ENCODE measurements at regions not wholly inside any gene's neighbourhood (a gene's known extent, or its start where the extent isn't known, plus 50 kb on each side); places are given as distances from the start of the nearest gene placed in this dataset.

- Histone ChIP-seq H3K4me3 (no peak overlapping the region), H2AFZ (no peak overlapping the region), H3K79me2 (no peaks in the 10 kb centered on the region), H3K4me1 (ENCODE audit: insufficient read depth) (no peaks in the 10 kb centered on the region), H3K36me3 (replicated peaks; ENCODE audit: insufficient read depth, low read depth) (no peaks in the 10 kb centered on the region), H3K4me2 (no peak overlapping the region), H4K20me1 (ENCODE audit: insufficient read depth, poor library complexity, severe bottlenecking) (no peaks in the 10 kb centered on the region), H3K27ac (no peak overlapping the region), H3K9me2 (replicated peaks; ENCODE audit: insufficient read depth) (no peaks in the 10 kb centered on the region), H3K9me3 (ENCODE audit: low read depth) (no peaks in the 10 kb centered on the region), H3K27me3 (no peaks in the 10 kb centered on the region)
- TF ChIP-seq EZH2 (IDR thresholded peaks at IDR 0.05; ENCODE audit: borderline replicate concordance) (no peak), CTCF (IDR thresholded peaks at IDR 0.05; ENCODE audit: poor library complexity) (no peak), EZH2phosphoT487 (IDR thresholded peaks at IDR 0.05; ENCODE audit: low read depth, severe bottlenecking, unreplicated experiment) (no peak)
- WGBS (ENCODE audit: low lambda C conversion rate, missing lambda C conversion rate): 87% methylated on average over 3 of the region's 3 CpGs
- DNase-seq (ENCODE audit: low spot score): no peak
Observed at GRCh38 chr16:51049678-51050376, 101.2 kb downstream of the SALL1 start.

GRCh38 chr16:51049276-51049675, 101.8 kb downstream of the SALL1 start:
- Histone ChIP-seq H3K4me3 (no peak overlapping the region), H3K4me2 (no peak overlapping the region), H2AFZ (no peak overlapping the region), H3K27ac (no peak overlapping the region), H3K27me3 (no peaks in the 10 kb centered on the region), H3K79me2 (no peaks in the 10 kb centered on the region), H4K20me1 (ENCODE audit: insufficient read depth, poor library complexity, severe bottlenecking) (no peaks in the 10 kb centered on the region), H3K9me3 (ENCODE audit: low read depth) (no peaks in the 10 kb centered on the region), H3K4me1 (ENCODE audit: insufficient read depth) (no peaks in the 10 kb centered on the region), H3K36me3 (replicated peaks; ENCODE audit: insufficient read depth, low read depth) (no peaks in the 10 kb centered on the region), H3K9me2 (replicated peaks; ENCODE audit: insufficient read depth) (no peaks in the 10 kb centered on the region)
- no peak for DNase-seq (ENCODE audit: low spot score)
- no peak for TF ChIP-seq EZH2phosphoT487 (IDR thresholded peaks at IDR 0.05; ENCODE audit: low read depth, severe bottlenecking, unreplicated experiment)
- no peak for TF ChIP-seq CTCF (IDR thresholded peaks at IDR 0.05; ENCODE audit: poor library complexity)
- TF ChIP-seq EZH2 (IDR thresholded peaks at IDR 0.05; ENCODE audit: borderline replicate concordance): no peak
- 88% methylated on average over 6 of the region's 6 CpGs for WGBS (ENCODE audit: low lambda C conversion rate, missing lambda C conversion rate)

GRCh38 chr16:51048544-51048943, 102.5 kb downstream of the SALL1 start:
- Histone ChIP-seq H2AFZ (no peak overlapping the region), H3K36me3 (replicated peaks; ENCODE audit: insufficient read depth, low read depth) (no peaks in the 10 kb centered on the region), H3K4me1 (ENCODE audit: insufficient read depth) (no peaks in the 10 kb centered on the region), H3K9me2 (replicated peaks; ENCODE audit: insufficient read depth) (no peaks in the 10 kb centered on the region), H3K4me3 (no peak overlapping the region), H3K27ac (no peak overlapping the region), H4K20me1 (ENCODE audit: insufficient read depth, poor library complexity, severe bottlenecking) (no peaks in the 10 kb centered on the region), H3K9me3 (ENCODE audit: low read depth) (no peaks in the 10 kb centered on the region), H3K79me2 (no peaks in the 10 kb centered on the region), H3K27me3 (no peaks in the 10 kb centered on the region), H3K4me2 (no peak overlapping the region)
- no peak for DNase-seq (ENCODE audit: low spot score)
- 75% methylated on average over 3 of the region's 3 CpGs for WGBS (ENCODE audit: low lambda C conversion rate, missing lambda C conversion rate)
- TF ChIP-seq CTCF (IDR thresholded peaks at IDR 0.05; ENCODE audit: poor library complexity) (no peak), EZH2 (IDR thresholded peaks at IDR 0.05; ENCODE audit: borderline replicate concordance) (no peak), EZH2phosphoT487 (IDR thresholded peaks at IDR 0.05; ENCODE audit: low read depth, severe bottlenecking, unreplicated experiment) (no peak)
